ENCODE measurements at regions not wholly inside any gene's neighbourhood (a gene's known extent, or its start where the extent isn't known, plus 50 kb on each side); places are given as distances from the start of the nearest gene placed in this dataset.

GRCh38 chr7:19377611-19378344 lies 232.6 kb upstream of the FERD3L start:
- no peak for TF ChIP-seq FOXM1 (IDR thresholded peaks at IDR 0.05; ENCODE audit: borderline replicate concordance, low read depth)
- no peak for TF ChIP-seq CEBPB (IDR thresholded peaks at IDR 0.05)
- TF ChIP-seq YY1 (IDR thresholded peaks at IDR 0.05; ENCODE audit: low read depth), result no peak
- TF ChIP-seq NFIC (IDR thresholded peaks at IDR 0.05), result no peak
- TF ChIP-seq EGR1 (IDR thresholded peaks at IDR 0.05), result no peak
- no peak for TF ChIP-seq ZBTB7A (IDR thresholded peaks at IDR 0.05; ENCODE audit: low read depth)
- TF ChIP-seq, protein P1, sequence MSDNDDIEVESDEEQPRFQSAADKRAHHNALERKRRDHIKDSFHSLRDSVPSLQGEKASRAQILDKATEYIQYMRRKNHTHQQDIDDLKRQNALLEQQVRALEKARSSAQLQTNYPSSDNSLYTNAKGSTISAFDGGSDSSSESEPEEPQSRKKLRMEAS (IDR thresholded peaks at IDR 0.05), result no peak
- TF ChIP-seq, protein P2, sequence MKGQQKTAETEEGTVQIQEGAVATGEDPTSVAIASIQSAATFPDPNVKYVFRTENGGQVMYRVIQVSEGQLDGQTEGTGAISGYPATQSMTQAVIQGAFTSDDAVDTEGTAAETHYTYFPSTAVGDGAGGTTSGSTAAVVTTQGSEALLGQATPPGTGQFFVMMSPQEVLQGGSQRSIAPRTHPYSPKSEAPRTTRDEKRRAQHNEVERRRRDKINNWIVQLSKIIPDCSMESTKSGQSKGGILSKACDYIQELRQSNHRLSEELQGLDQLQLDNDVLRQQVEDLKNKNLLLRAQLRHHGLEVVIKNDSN (IDR thresholded peaks at IDR 0.05), result no peak
- no peak for TF ChIP-seq RAD21 (IDR thresholded peaks at IDR 0.05; ENCODE audit: low read depth)
- TF ChIP-seq EP300 (IDR thresholded peaks at IDR 0.05; ENCODE audit: borderline replicate concordance), result no peak
- no peak for TF ChIP-seq TCF12 (IDR thresholded peaks at IDR 0.05; ENCODE audit: low read depth)
- no peak for TF ChIP-seq TAF1 (IDR thresholded peaks at IDR 0.05; ENCODE audit: low read depth)
- TF ChIP-seq TEAD4 (IDR thresholded peaks at IDR 0.05), result no peak
- TF ChIP-seq REST (IDR thresholded peaks at IDR 0.05; ENCODE audit: low read depth), result no peak
- no peak for TF ChIP-seq CREB1 (IDR thresholded peaks at IDR 0.05; ENCODE audit: low read depth)

DNA sequence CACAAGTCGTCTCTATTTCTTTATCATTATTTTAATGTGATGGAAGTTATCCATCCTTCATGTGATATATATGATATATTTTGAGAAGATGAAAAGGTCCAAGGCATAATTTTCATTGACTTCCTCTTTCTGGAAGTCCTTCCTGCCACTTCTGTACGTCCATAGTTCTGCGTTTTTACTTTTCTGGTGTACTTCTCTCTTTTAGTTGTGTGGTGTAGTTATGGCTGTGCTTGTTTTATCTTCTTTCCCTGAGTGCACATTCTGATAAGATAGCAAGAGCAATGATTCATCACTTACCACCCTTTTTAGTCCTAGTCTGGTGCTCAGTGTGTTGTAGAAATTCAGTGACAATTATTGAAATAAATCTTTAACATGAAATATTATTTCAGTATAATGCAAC lies 231.3 kb upstream of the FERD3L start:
- no peak for TF ChIP-seq CEBPB (IDR thresholded peaks at IDR 0.05)
- no peak for TF ChIP-seq NFIC (IDR thresholded peaks at IDR 0.05)
- no peak for TF ChIP-seq TEAD4 (IDR thresholded peaks at IDR 0.05)
- TF ChIP-seq CREB1 (IDR thresholded peaks at IDR 0.05; ENCODE audit: low read depth), result no peak
- TF ChIP-seq TCF12 (IDR thresholded peaks at IDR 0.05; ENCODE audit: low read depth), result no peak
- no peak for TF ChIP-seq EP300 (IDR thresholded peaks at IDR 0.05; ENCODE audit: borderline replicate concordance)

DNA sequence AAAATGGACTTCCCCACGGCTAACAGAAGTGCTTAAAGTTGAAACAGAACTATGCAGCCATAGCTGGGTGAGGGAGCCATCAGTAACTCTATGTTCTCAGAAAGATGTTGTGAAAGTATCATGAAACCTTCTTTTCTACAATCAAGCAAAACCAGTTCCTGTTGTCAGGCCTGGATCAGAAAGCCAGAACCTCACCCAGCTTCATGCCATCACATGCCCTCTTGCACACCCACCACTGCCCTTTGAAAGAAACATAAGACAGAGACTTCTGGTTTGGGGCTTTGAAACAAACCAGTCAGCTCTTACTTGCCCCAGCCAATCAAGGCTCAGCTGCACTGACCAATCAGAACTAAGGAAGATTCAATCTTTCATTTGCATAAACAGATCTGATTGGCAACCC lies 230.8 kb upstream of the FERD3L start:
- TF ChIP-seq FOXM1 (IDR thresholded peaks at IDR 0.05; ENCODE audit: borderline replicate concordance, low read depth), result no peak
- TF ChIP-seq, protein P1 (IDR thresholded peaks at IDR 0.05), result no peak
- TF ChIP-seq CREB1 (IDR thresholded peaks at IDR 0.05; ENCODE audit: low read depth), result no peak
- TF ChIP-seq TCF12 (IDR thresholded peaks at IDR 0.05; ENCODE audit: low read depth), result no peak
- no peak for TF ChIP-seq EP300 (IDR thresholded peaks at IDR 0.05; ENCODE audit: borderline replicate concordance)
- TF ChIP-seq, protein P2 (IDR thresholded peaks at IDR 0.05), result no peak
- TF ChIP-seq ZBTB7A (IDR thresholded peaks at IDR 0.05; ENCODE audit: low read depth), result no peak
- TF ChIP-seq YY1 (IDR thresholded peaks at IDR 0.05; ENCODE audit: low read depth), result no peak
- TF ChIP-seq REST (IDR thresholded peaks at IDR 0.05; ENCODE audit: low read depth), result no peak
- no peak for TF ChIP-seq TAF1 (IDR thresholded peaks at IDR 0.05; ENCODE audit: low read depth)

DNA sequence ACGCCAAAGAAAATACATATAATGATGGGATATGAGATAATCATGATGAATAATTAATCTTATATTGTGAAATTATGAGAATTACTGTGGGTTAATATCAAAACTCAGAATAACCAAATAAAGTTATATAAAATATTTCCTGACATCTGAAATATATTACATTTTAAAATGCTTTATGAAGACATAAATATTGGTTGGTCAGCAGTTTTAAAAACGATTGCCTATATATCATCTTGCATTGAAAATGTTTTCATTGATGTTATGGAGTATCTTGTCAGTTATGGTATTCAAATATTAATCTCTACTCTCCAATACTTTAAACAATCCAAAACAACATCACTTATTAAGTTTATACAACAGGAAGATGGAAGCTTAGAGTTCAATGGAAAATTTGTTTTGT lies 228.1 kb upstream of the FERD3L start:
- no peak for TF ChIP-seq TEAD4 (IDR thresholded peaks at IDR 0.05)
- no peak for TF ChIP-seq TAF1 (IDR thresholded peaks at IDR 0.05; ENCODE audit: low read depth)
- no peak for TF ChIP-seq NFIC (IDR thresholded peaks at IDR 0.05)
- TF ChIP-seq REST (IDR thresholded peaks at IDR 0.05; ENCODE audit: low read depth), result no peak
- no peak for TF ChIP-seq YY1 (IDR thresholded peaks at IDR 0.05; ENCODE audit: low read depth)

Data from Ishikawa (cell line).